HG03575 (cell line): ENCODE measurements at regions not wholly inside any gene's neighbourhood (a gene's known extent, or its start where the extent isn't known, plus 50 kb on each side); places are given as distances from the start of the nearest gene placed in this dataset.

Source experiments
- ATAC-seq: cut with Tn5 transposase; IDR thresholded peaks from one replicate; pipeline ENCODE4 v1.9.1; 2021; ENCODE audit not compliant: unreplicated experiment, insufficient number of reproducible peaks, low FRiP score; ENCODE audit errors: extremely low read depth

- no peak for ATAC-seq
These were observed 236.2 kb downstream of the DNAJB9 start for GRCh38 chr7:108805808-108806397.

- no peak for ATAC-seq
These were observed 239.0 kb downstream of the DNAJB9 start for GRCh38 chr7:108808549-108809266.

- no peak for ATAC-seq
These were observed 239.7 kb downstream of the DNAJB9 start for GRCh38 chr7:108809356-108809755.

- ATAC-seq, result no peak
These were observed 241.2 kb downstream of the DNAJB9 start for GRCh38 chr7:108810756-108811385.

GRCh38 chr7:108813251-108814014, 243.8 kb downstream of the DNAJB9 start:
- ATAC-seq, result no peak

GRCh38 chr7:108815815-108816214, 246.1 kb downstream of the DNAJB9 start:
- ATAC-seq, result no peak

- no peak for ATAC-seq
These were observed 249.1 kb downstream of the DNAJB9 start for GRCh38 chr7:108818742-108819141.

- no peak for ATAC-seq
These were observed 255.3 kb downstream of the DNAJB9 start for GRCh38 chr7:108824840-108825580.

GRCh38 chr7:108825581-108825909, 255.9 kb downstream of the DNAJB9 start:
- ATAC-seq, result no peak

GRCh38 chr7:108836256-108836655, 266.6 kb downstream of the DNAJB9 start:
- ATAC-seq, result no peak

GRCh38 chr7:108838198-108838597, 268.5 kb downstream of the DNAJB9 start:
- no peak for ATAC-seq

GRCh38 chr7:108839076-108839475, 269.4 kb downstream of the DNAJB9 start:
- ATAC-seq, result no peak

GRCh38 chr7:108845951-108846350, 276.3 kb downstream of the DNAJB9 start:
- no peak for ATAC-seq

- no peak for ATAC-seq
These were observed 276.8 kb downstream of the DNAJB9 start for GRCh38 chr7:108846471-108846870.

GRCh38 chr7:108848486-108848885, 278.8 kb downstream of the DNAJB9 start:
- no peak for ATAC-seq

GRCh38 chr7:108860615-108861014, 290.9 kb downstream of the DNAJB9 start:
- ATAC-seq, result no peak

GRCh38 chr7:108861071-108861470, 291.4 kb downstream of the DNAJB9 start:
- no peak for ATAC-seq

- no peak for ATAC-seq
These were observed 293.7 kb downstream of the DNAJB9 start for GRCh38 chr7:108863227-108863848.

GRCh38 chr7:108869070-108869469, 299.4 kb downstream of the DNAJB9 start:
- ATAC-seq, result no peak
